HG03378 (cell line): ENCODE measurements at regions not wholly inside any gene's neighbourhood (a gene's known extent, or its start where the extent isn't known, plus 50 kb on each side); places are given as distances from the start of the nearest gene placed in this dataset.

Experiments
- ATAC-seq: cut with Tn5 transposase; IDR thresholded peaks from one replicate; pipeline ENCODE4 v1.9.1; 2021; ENCODE audit warnings: mild to moderate bottlenecking, moderate library complexity; ENCODE audit not compliant: unreplicated experiment

GRCh38 chr2:5036256-5036655 lies 655.9 kb upstream of the SOX11 start:
- ATAC-seq, result no peak

GRCh38 chr2:5039241-5039975 lies 652.8 kb upstream of the SOX11 start:
- ATAC-seq, result no peak

- no peak for ATAC-seq
Measured at GRCh38 chr2:5040571-5040970, 651.6 kb upstream of the SOX11 start.

GRCh38 chr2:5041501-5041900 lies 650.7 kb upstream of the SOX11 start:
- no peak for ATAC-seq

- no peak for ATAC-seq
Measured at GRCh38 chr2:5042666-5043440, 649.3 kb upstream of the SOX11 start.

- ATAC-seq, result no peak
Measured at GRCh38 chr2:5051300-5051699, 640.9 kb upstream of the SOX11 start.

GRCh38 chr2:5052905-5053304 lies 639.3 kb upstream of the SOX11 start:
- ATAC-seq, result no peak

GRCh38 chr2:5057891-5058351 lies 634.3 kb upstream of the SOX11 start:
- no peak for ATAC-seq

GRCh38 chr2:5060956-5061355 lies 631.2 kb upstream of the SOX11 start:
- no peak for ATAC-seq

- no peak for ATAC-seq
Measured at GRCh38 chr2:5064687-5065086, 627.5 kb upstream of the SOX11 start.

- ATAC-seq, result no peak
Measured at GRCh38 chr2:5067816-5068215, 624.4 kb upstream of the SOX11 start.

- ATAC-seq, result no peak
Measured at GRCh38 chr2:5070257-5070656, 621.9 kb upstream of the SOX11 start.

GRCh38 chr2:5074733-5075132 lies 617.5 kb upstream of the SOX11 start:
- ATAC-seq, result no peak

GRCh38 chr2:5076599-5076998 lies 615.6 kb upstream of the SOX11 start:
- ATAC-seq, result no peak

- ATAC-seq, result no peak
Measured at GRCh38 chr2:5077479-5078089, 614.6 kb upstream of the SOX11 start.

- no peak for ATAC-seq
Measured at GRCh38 chr2:5083402-5083801, 608.8 kb upstream of the SOX11 start.

GRCh38 chr2:5089409-5089808 lies 602.8 kb upstream of the SOX11 start:
- no peak for ATAC-seq

GRCh38 chr2:5093056-5093455 lies 599.1 kb upstream of the SOX11 start:
- no peak for ATAC-seq

- no peak for ATAC-seq
Measured at GRCh38 chr2:5093518-5093917, 598.7 kb upstream of the SOX11 start.

GRCh38 chr2:5094192-5094591 lies 598.0 kb upstream of the SOX11 start:
- ATAC-seq, result no peak

- ATAC-seq, result no peak
Measured at GRCh38 chr2:5098286-5098685, 593.9 kb upstream of the SOX11 start.

GRCh38 chr2:5102823-5103222 lies 589.4 kb upstream of the SOX11 start:
- ATAC-seq, result no peak
